ENCODE measurements at regions not wholly inside any gene's neighbourhood (a gene's known extent, or its start where the extent isn't known, plus 50 kb on each side); places are given as distances from the start of the nearest gene placed in this dataset.

GRCh38 chr4:144411700-144412099 is 234.3 kb upstream of the HHIP start:
- Mint-ChIP-seq H3K36me3 (ENCODE audit: low read depth) (no peaks in the 10 kb centered on the region), H3K4me3 (no peak overlapping the region), H3K27ac (no peak overlapping the region; the same call in 1 of the 2 replicates), H3K9me3 (no peaks in the 10 kb centered on the region), H3K27me3 (ENCODE audit: insufficient read depth, low read depth, poor library complexity) (peaks cover 2% of the 10 kb centered on the region), H3K4me1 (no peaks in the 10 kb centered on the region)
- no peak overlapping the region for H3K4me2 ChIP-seq
- H3K9me2 ChIP-seq (ENCODE audit: insufficient read depth): no peaks in the 10 kb centered on the region
- H3K27ac ChIP-seq (ENCODE audit: low read depth): no peak overlapping the region
- TF ChIP-seq CREB1 (CRISPR knock-in tag; IDR thresholded peaks at IDR 0.05; ENCODE audit: low read depth) (no peak), POLR2AphosphoS5 (IDR thresholded peaks at IDR 0.05; ENCODE audit: low read depth) (no peak), ZNF114 (CRISPR knock-in tag; IDR thresholded peaks at IDR 0.05) (no peak)
- H3F3A ChIP-seq (replicated peaks; ENCODE audit: low read depth): no peaks in the 10 kb centered on the region
- 0 out of 2 replicates have a peak, but pooled peaks cover 4% of the 10 kb centered on the region for H3K4me1 ChIP-seq (ENCODE audit: insufficient read depth)
- no peaks in the 10 kb centered on the region for H3K79me2 ChIP-seq (replicated peaks; ENCODE audit: insufficient read depth)
- no peak overlapping the region for H2AFZ ChIP-seq
- ATAC-seq: no peak
- no peak for DNase-seq (ENCODE audit: low spot score)
- no peaks in the 10 kb centered on the region for H4K20me1 ChIP-seq (replicated peaks; ENCODE audit: insufficient read depth)
- H3K27me3 ChIP-seq (ENCODE audit: insufficient read depth): no peaks in the 10 kb centered on the region
- no peak overlapping the region for H3K4me3 ChIP-seq
- H3K36me3 ChIP-seq (ENCODE audit: insufficient read depth): no peaks in the 10 kb centered on the region

- H3K4me1 ChIP-seq (ENCODE audit: insufficient read depth): no peaks in the 10 kb centered on the region
- Mint-ChIP-seq H3K4me3 (no peak overlapping the region), H3K27ac (no peak overlapping the region), H3K4me1 (peaks cover 11% of the 10 kb centered on the region), H3K9me3 (no peaks in the 10 kb centered on the region), H3K27me3 (ENCODE audit: insufficient read depth, low read depth, poor library complexity) (peaks cover 2% of the 10 kb centered on the region), H3K36me3 (ENCODE audit: low read depth) (no peaks in the 10 kb centered on the region)
- H3K27ac ChIP-seq (ENCODE audit: low read depth): no peak overlapping the region
- no peaks in the 10 kb centered on the region for H3K27me3 ChIP-seq (ENCODE audit: insufficient read depth)
- H3K79me2 ChIP-seq (replicated peaks; ENCODE audit: insufficient read depth): no peaks in the 10 kb centered on the region
- H3K36me3 ChIP-seq (ENCODE audit: insufficient read depth): no peaks in the 10 kb centered on the region
- no peak overlapping the region for H3K4me3 ChIP-seq
- no peak for DNase-seq (ENCODE audit: low spot score)
- peaks cover 8% of the 10 kb centered on the region; the same call in 1 of the 2 replicates for H3K9me2 ChIP-seq (ENCODE audit: insufficient read depth)
- H4K20me1 ChIP-seq (replicated peaks; ENCODE audit: insufficient read depth): no peaks in the 10 kb centered on the region
- H3K4me2 ChIP-seq: no peak overlapping the region
- H3F3A ChIP-seq (replicated peaks; ENCODE audit: low read depth): no peaks in the 10 kb centered on the region
- no peak overlapping the region for H2AFZ ChIP-seq
- ATAC-seq: no peak
- TF ChIP-seq ZNF331 (CRISPR knock-in tag; IDR thresholded peaks at IDR 0.05; ENCODE audit: low read depth): no peak
- TF ChIP-seq JUNB (IDR thresholded peaks at IDR 0.05; ENCODE audit: unreplicated experiment): no peak
- TF ChIP-seq NANOG (IDR thresholded peaks at IDR 0.05; ENCODE audit: borderline replicate concordance): no peak
- no peak for TF ChIP-seq EZH2phosphoT487 (IDR thresholded peaks at IDR 0.05; ENCODE audit: unreplicated experiment)
- TF ChIP-seq CTCF (conservative IDR thresholded peaks at IDR 0.05; ENCODE audit: low read depth in 2 of 2): no peak
- TF ChIP-seq CREB1 (CRISPR knock-in tag; IDR thresholded peaks at IDR 0.05; ENCODE audit: low read depth): no peak
- no peak for TF ChIP-seq ETS1 (IDR thresholded peaks at IDR 0.05)
- no peak for TF ChIP-seq POLR2AphosphoS5 (IDR thresholded peaks at IDR 0.05; ENCODE audit: low read depth)
- TF ChIP-seq EZH2 (IDR thresholded peaks at IDR 0.05; ENCODE audit: low read depth, unreplicated experiment): no peak
- no peak for TF ChIP-seq ZNF114 (CRISPR knock-in tag; IDR thresholded peaks at IDR 0.05)
- no peak for TF ChIP-seq REST (IDR thresholded peaks at IDR 0.05; ENCODE audit: unreplicated experiment)
Observed at GRCh38 chr4:144421056-144421455, 224.9 kb upstream of the HHIP start.
